CD8-positive, alpha-beta memory T cell (primary cell): ENCODE measurements at regions not wholly inside any gene's neighbourhood (a gene's known extent, or its start where the extent isn't known, plus 50 kb on each side); places are given as distances from the start of the nearest gene placed in this dataset.
"Not testable (repeated sequence)": the region's sequence is repeated elsewhere in the genome, so short reads cannot be mapped to it uniquely, and the experiment has no call there.

ENCODE experiments used
- CTCF ChIA-PET: fragments of 350-600 bp; sonication (Branson Sonifier 250); formaldehyde crosslinking; loops from one replicate; lab custom pipeline; 2021; ENCODE audit warnings: antibody characterized with exemption; lab: Charles Lee
- POLR2A ChIA-PET: fragments of 350-600 bp; sonication (Branson Sonifier 250); formaldehyde crosslinking; loops from one replicate; lab custom pipeline; 2021; ENCODE audit warnings: antibody characterized with exemption; lab: Charles Lee
- DNase-seq, 5 donors: peaks; one replicate each; pipeline versions ENCODE4 v3.0.0 to v3.0.0-alpha.2; 2020 to 2022; ENCODE audit warnings: mixed read lengths in 1 of 5
- H3K27ac ChIP-seq: one replicate; pipeline ENCODE4 v1.7.0; 2013; ENCODE audit warnings: low read depth, mild to moderate bottlenecking, low read length, moderate library complexity
- H3K27me3 ChIP-seq: 2 replicates; pipeline ENCODE4 v1.7.0; 2013; ENCODE audit warnings: low read length, mild to moderate bottlenecking; ENCODE audit not compliant: insufficient read depth, poor library complexity, severe bottlenecking
- H3K36me3 ChIP-seq: 2 replicates; pipeline ENCODE4 v1.7.0; 2013; ENCODE audit warnings: mild to moderate bottlenecking, low read length, moderate library complexity; ENCODE audit not compliant: insufficient read depth
- H3K4me1 ChIP-seq: 2 replicates; pipeline ENCODE4 v1.7.0; 2013; ENCODE audit warnings: mild to moderate bottlenecking, low read length, moderate library complexity; ENCODE audit not compliant: insufficient read depth
- H3K4me3 ChIP-seq: 2 replicates; pipeline ENCODE4 v1.7.0; 2013; ENCODE audit warnings: mild to moderate bottlenecking, low read length
- H3K9me3 ChIP-seq: 2 replicates; pipeline ENCODE4 v1.7.0; 2013; ENCODE audit warnings: mild to moderate bottlenecking, low read length
- H3K27ac Mint-ChIP-seq, 8 donors: one replicate each; pipeline ENCODE4 v1.8.0; 2020 to 2021; ENCODE audit warnings: mixed read lengths in 8 of 8, mild to moderate bottlenecking in 6 of 8, inconsistent platforms in 3 of 8, moderate library complexity in 3 of 8
- H3K27me3 Mint-ChIP-seq, 2 donors: one replicate each; pipeline ENCODE4 v1.8.0; 2020 to 2021; ENCODE audit warnings: mixed read lengths in 2 of 2, mild to moderate bottlenecking in 1 of 2, moderate library complexity in 1 of 2
- H3K36me3 Mint-ChIP-seq, 3 donors: one replicate each; pipeline ENCODE4 v1.8.0; 2020 to 2021; ENCODE audit warnings: mixed read lengths in 3 of 3, inconsistent platforms in 1 of 3, mild to moderate bottlenecking in 1 of 3
- H3K4me1 Mint-ChIP-seq, 3 donors: one replicate each; pipeline ENCODE4 v1.8.0; 2020 to 2021; ENCODE audit warnings: mixed read lengths in 3 of 3, inconsistent platforms in 1 of 3, mild to moderate bottlenecking in 1 of 3
- H3K4me3 Mint-ChIP-seq, 7 donors: one replicate each; pipeline ENCODE4 v1.8.0; 2020 to 2021; ENCODE audit warnings: mixed read lengths in 7 of 7, mild to moderate bottlenecking in 6 of 7, moderate library complexity in 4 of 7, inconsistent platforms in 2 of 7
- H3K9me3 Mint-ChIP-seq, 5 donors: one replicate each; pipeline ENCODE4 v1.8.0; 2020 to 2022; ENCODE audit warnings: mixed read lengths in 5 of 5, mild to moderate bottlenecking in 3 of 5, moderate library complexity in 2 of 5, inconsistent platforms in 1 of 5

DNA sequence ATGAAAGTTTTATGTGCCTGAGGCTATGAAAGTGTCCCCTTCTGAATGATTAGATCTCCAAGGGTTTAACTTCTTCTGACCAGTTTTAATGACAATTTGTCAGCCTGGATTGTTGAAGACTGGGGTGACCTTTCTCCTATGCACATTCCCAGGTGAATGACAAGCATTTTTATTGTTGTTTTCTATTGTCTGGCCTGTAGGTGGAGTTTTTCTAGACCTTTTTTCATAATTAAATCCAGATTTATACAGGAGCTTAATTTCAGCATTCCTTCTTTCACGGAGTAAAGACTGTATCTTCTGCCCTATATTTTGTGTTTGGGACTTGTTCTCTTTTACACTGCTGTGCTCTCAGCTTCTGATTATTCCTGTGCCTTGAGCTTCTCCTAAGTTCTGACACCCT, 125.0 kb upstream of the FAR2 start:
- no peaks in the 10 kb centered on the region for H3K9me3 ChIP-seq
- no peak overlapping the region for H3K27ac ChIP-seq
- peaks cover 8% of the 10 kb centered on the region for H3K4me1 ChIP-seq
- H3K4me1 Mint-ChIP-seq, result peaks cover 1 to 9% (median 8%) of the 10 kb centered on the region in 3 donors
- H3K27me3 Mint-ChIP-seq, result peaks cover 0 to 31% of the 10 kb centered on the region in 2 donors
- no peaks in the 10 kb centered on the region for H3K36me3 ChIP-seq
- no peak for DNase-seq
- H3K27ac Mint-ChIP-seq, result no peak overlapping the region
- H3K27me3 ChIP-seq, result no peaks in the 10 kb centered on the region
- no peaks in the 10 kb centered on the region for H3K9me3 Mint-ChIP-seq
- POLR2A ChIA-PET, result no interaction called here
- H3K36me3 Mint-ChIP-seq, result no peaks in the 10 kb centered on the region
- H3K4me3 Mint-ChIP-seq, result no peak overlapping the region
- CTCF ChIA-PET, result interaction anchor here (1.6 kb wide), 1 partner anchor 9 kb away, joined by 3 read pairs; no protein-coding TSS in a partner anchor
- H3K4me3 ChIP-seq, result no peak overlapping the region

GRCh38 chr12:29025937-29026336, 123.1 kb upstream of the FAR2 start:
- Mint-ChIP-seq H3K36me3 (no peaks in the 10 kb centered on the region), H3K4me1 (peaks cover 1 to 9% (median 8%) of the 10 kb centered on the region in 3 donors), H3K27me3 (peaks cover 0 to 34% of the 10 kb centered on the region in 2 donors), H3K9me3 (no peaks in the 10 kb centered on the region), H3K4me3 (no peak overlapping the region), H3K27ac (no peak overlapping the region)
- ChIA-PET POLR2A (no interaction called here), CTCF (no interaction called here)
- Histone ChIP-seq H3K4me1 (peaks cover 8% of the 10 kb centered on the region), H3K4me3 (no peak overlapping the region), H3K36me3 (no peaks in the 10 kb centered on the region), H3K27ac (no peak overlapping the region), H3K27me3 (no peaks in the 10 kb centered on the region), H3K9me3 (no peaks in the 10 kb centered on the region)
- DNase-seq, result no peak

- no peak overlapping the region for H3K27ac Mint-ChIP-seq
- ChIA-PET CTCF (no interaction called here), POLR2A (no interaction called here)
- no peaks in the 10 kb centered on the region for H3K27me3 ChIP-seq
- peaks cover 8% of the 10 kb centered on the region for H3K4me1 ChIP-seq
- H3K9me3 Mint-ChIP-seq, result no peaks in the 10 kb centered on the region
- H3K4me3 ChIP-seq, result no peak overlapping the region
- H3K36me3 Mint-ChIP-seq, result no peaks in the 10 kb centered on the region
- peaks cover 1 to 9% (median 8%) of the 10 kb centered on the region in 3 donors for H3K4me1 Mint-ChIP-seq
- peaks cover 0 to 30% of the 10 kb centered on the region in 2 donors for H3K27me3 Mint-ChIP-seq
- no peaks in the 10 kb centered on the region for H3K9me3 ChIP-seq
- H3K36me3 ChIP-seq, result no peaks in the 10 kb centered on the region
- H3K27ac ChIP-seq, result no peak overlapping the region
- no peak for DNase-seq
- H3K4me3 Mint-ChIP-seq, result no peak overlapping the region
Observed at GRCh38 chr12:29026419-29026818, 122.7 kb upstream of the FAR2 start.

- POLR2A ChIA-PET, result not testable (repeated sequence)
- H3K27me3 Mint-ChIP-seq, result peaks cover 1 to 27% of the 10 kb centered on the region in 2 donors
Observed at GRCh38 chr12:29029484-29029883, 119.6 kb upstream of the FAR2 start.

GRCh38 chr12:29030006-29030405, 119.1 kb upstream of the FAR2 start:
- no peak overlapping the region for H3K4me3 ChIP-seq
- no peaks in the 10 kb centered on the region for H3K36me3 ChIP-seq
- H3K4me3 Mint-ChIP-seq, result no peak overlapping the region
- no peak overlapping the region for H3K27ac ChIP-seq
- no peaks in the 10 kb centered on the region for H3K9me3 Mint-ChIP-seq
- CTCF ChIA-PET, result no interaction called here
- peaks cover 1 to 9% (median 8%) of the 10 kb centered on the region in 3 donors for H3K4me1 Mint-ChIP-seq
- no peaks in the 10 kb centered on the region for H3K27me3 ChIP-seq
- POLR2A ChIA-PET, result no interaction called here
- DNase-seq, result no peak
- H3K27me3 Mint-ChIP-seq, result peaks cover 1 to 27% of the 10 kb centered on the region in 2 donors
- H3K4me1 ChIP-seq, result peaks cover 8% of the 10 kb centered on the region
- no peaks in the 10 kb centered on the region for H3K36me3 Mint-ChIP-seq
- no peak overlapping the region for H3K27ac Mint-ChIP-seq
- no peaks in the 10 kb centered on the region for H3K9me3 ChIP-seq

More at GRCh38 chr12:29029484-29029883, 119.6 kb upstream of the FAR2 start:
- H3K4me1 ChIP-seq, CTCF ChIA-PET, H3K36me3 Mint-ChIP-seq, H3K27me3 ChIP-seq, DNase-seq, H3K36me3 ChIP-seq, H3K4me3 ChIP-seq, H3K9me3 ChIP-seq, H3K4me3 Mint-ChIP-seq, H3K4me1 Mint-ChIP-seq, H3K27ac ChIP-seq, H3K27ac Mint-ChIP-seq, H3K9me3 Mint-ChIP-seq: not testable (repeated sequence)

DNA sequence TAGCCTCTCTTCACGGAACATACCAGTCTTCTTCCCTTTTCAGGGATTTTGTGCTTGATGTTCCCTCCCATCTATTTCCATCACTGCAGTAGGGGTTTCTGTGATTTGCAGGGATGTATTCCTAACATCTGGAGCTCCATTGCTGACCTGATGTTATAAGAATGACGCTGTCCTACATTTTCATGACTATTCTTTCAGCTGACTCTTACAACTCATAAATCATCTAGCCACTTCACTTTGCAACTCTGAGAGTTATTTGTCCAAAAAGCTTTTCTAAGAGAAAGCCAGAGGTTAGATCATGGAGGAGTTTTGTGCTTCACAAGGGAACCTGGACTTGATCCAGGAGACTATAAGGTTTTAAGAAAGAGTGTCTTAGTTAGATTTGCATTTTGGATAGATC, 116.6 kb upstream of the FAR2 start:
- H3K4me3 Mint-ChIP-seq, result no peak overlapping the region
- DNase-seq, result no peak
- H3K27ac Mint-ChIP-seq, result no peak overlapping the region
- no peaks in the 10 kb centered on the region for H3K9me3 ChIP-seq
- ChIA-PET POLR2A (no interaction called here), CTCF (no interaction called here)
- H3K9me3 Mint-ChIP-seq, result no peaks in the 10 kb centered on the region
- no peak overlapping the region for H3K27ac ChIP-seq
- no peaks in the 10 kb centered on the region for H3K36me3 Mint-ChIP-seq
- H3K4me1 ChIP-seq, result no peaks in the 10 kb centered on the region
- no peaks in the 10 kb centered on the region for H3K4me1 Mint-ChIP-seq
- H3K27me3 Mint-ChIP-seq, result peaks cover 1 to 42% of the 10 kb centered on the region in 2 donors
- H3K27me3 ChIP-seq, result no peaks in the 10 kb centered on the region
- no peaks in the 10 kb centered on the region for H3K36me3 ChIP-seq
- H3K4me3 ChIP-seq, result no peak overlapping the region

DNA sequence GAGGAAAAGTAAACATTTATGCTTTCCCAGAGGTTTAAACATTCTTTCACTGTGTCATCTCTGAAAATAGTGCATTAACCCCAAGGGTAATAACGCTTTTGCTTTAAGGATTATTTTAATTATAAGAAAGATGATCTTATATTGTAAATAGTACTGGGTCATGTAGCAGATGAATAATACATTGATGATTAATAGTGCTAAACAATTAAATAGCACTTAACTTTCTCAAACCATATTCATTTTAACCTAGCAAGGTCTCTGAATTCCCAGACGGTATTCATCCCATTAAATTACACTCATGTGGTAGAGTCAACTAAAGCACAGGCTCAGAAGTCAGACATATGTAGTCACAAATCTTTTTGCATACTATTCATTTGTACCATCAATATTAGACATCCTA, 115.6 kb upstream of the FAR2 start:
- Histone ChIP-seq H3K27me3 (no peaks in the 10 kb centered on the region), H3K4me1 (no peaks in the 10 kb centered on the region), H3K9me3 (no peaks in the 10 kb centered on the region), H3K36me3 (no peaks in the 10 kb centered on the region), H3K27ac (no peak overlapping the region), H3K4me3 (no peak overlapping the region)
- Mint-ChIP-seq H3K27me3 (peaks cover 1 to 44% of the 10 kb centered on the region in 2 donors), H3K4me1 (no peaks in the 10 kb centered on the region), H3K4me3 (no peak overlapping the region), H3K27ac (no peak overlapping the region), H3K36me3 (no peaks in the 10 kb centered on the region), H3K9me3 (no peaks in the 10 kb centered on the region)
- ChIA-PET POLR2A (no interaction called here), CTCF (no interaction called here)
- DNase-seq, result no peak

DNA sequence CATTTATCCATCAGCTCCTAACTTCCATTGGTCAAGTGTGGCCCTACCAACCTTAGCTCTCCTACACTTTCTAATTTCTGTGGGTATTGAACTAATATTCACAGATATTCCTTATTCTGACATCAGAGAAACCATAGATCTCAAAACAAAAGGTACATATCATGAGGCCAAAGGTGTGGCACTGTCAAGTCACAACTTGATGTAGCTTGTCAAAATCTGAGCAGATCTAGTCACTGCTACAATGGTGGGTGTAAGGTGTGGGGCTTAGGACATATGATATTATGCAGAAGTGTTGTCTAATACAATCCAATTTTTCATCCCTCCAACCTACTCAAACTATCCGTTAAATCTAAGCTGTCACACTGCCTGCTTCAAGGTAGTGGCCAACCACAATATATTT, 114.0 kb upstream of the FAR2 start:
- H3K4me1 ChIP-seq, result no peaks in the 10 kb centered on the region
- H3K36me3 ChIP-seq, result no peaks in the 10 kb centered on the region
- H3K27me3 ChIP-seq, result no peaks in the 10 kb centered on the region
- H3K27ac ChIP-seq, result no peak overlapping the region
- no peaks in the 10 kb centered on the region for H3K9me3 ChIP-seq
- CTCF ChIA-PET, result no interaction called here
- Mint-ChIP-seq H3K27ac (no peak overlapping the region), H3K4me3 (no peak overlapping the region), H3K36me3 (no peaks in the 10 kb centered on the region), H3K27me3 (peaks cover 1 to 46% of the 10 kb centered on the region in 2 donors), H3K9me3 (no peaks in the 10 kb centered on the region), H3K4me1 (no peaks in the 10 kb centered on the region)
- POLR2A ChIA-PET, result no interaction called here
- DNase-seq, result no peak
- H3K4me3 ChIP-seq, result no peak overlapping the region

DNA sequence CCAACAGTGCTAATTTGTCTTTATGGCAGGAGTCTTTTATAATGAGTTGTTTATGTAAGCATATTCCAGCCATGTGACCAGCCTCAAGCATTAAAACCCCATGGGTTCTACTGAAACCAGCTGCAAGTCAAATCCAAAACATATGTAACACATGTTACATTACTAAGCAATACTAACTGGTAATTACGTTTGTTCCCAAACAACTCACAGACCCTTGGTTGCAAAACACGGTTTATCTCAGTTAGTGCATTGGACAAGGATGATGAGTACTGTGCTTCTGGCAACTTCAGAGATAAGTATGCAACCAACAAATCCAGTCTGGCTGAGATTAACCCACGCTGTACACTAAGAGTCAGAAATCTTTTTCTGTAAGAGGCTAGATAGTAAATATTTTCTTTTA, 110.1 kb upstream of the FAR2 start:
- H3K4me3 Mint-ChIP-seq, result no peak overlapping the region
- no peaks in the 10 kb centered on the region for H3K36me3 Mint-ChIP-seq
- Histone ChIP-seq H3K36me3 (no peaks in the 10 kb centered on the region), H3K9me3 (no peaks in the 10 kb centered on the region), H3K4me3 (no peak overlapping the region), H3K4me1 (no peaks in the 10 kb centered on the region), H3K27me3 (no peaks in the 10 kb centered on the region), H3K27ac (no peak overlapping the region)
- no peaks in the 10 kb centered on the region for H3K9me3 Mint-ChIP-seq
- H3K27ac Mint-ChIP-seq, result no peak overlapping the region
- no peaks in the 10 kb centered on the region for H3K4me1 Mint-ChIP-seq
- H3K27me3 Mint-ChIP-seq, result peaks cover 0 to 61% of the 10 kb centered on the region in 2 donors
- POLR2A ChIA-PET, result no interaction called here
- DNase-seq, result no peak
- CTCF ChIA-PET, result no interaction called here
